Activated CD8-positive, alpha-beta memory T cell treated with anti-CD3 and anti-CD28 coated beads for 36 hours (primary cell): ENCODE measurements at regions not wholly inside any gene's neighbourhood (a gene's known extent, or its start where the extent isn't known, plus 50 kb on each side); places are given as distances from the start of the nearest gene placed in this dataset.

Source experiments
- CTCF ChIA-PET: fragments of 350-600 bp; sonication (Branson Sonifier 250); formaldehyde crosslinking; loops from one replicate; lab custom pipeline; 2021; ENCODE audit warnings: antibody characterized with exemption; lab: Charles Lee
- POLR2A ChIA-PET: fragments of 350-600 bp; sonication (Branson Sonifier 250); formaldehyde crosslinking; loops from one replicate; lab custom pipeline; 2021; ENCODE audit warnings: antibody characterized with exemption; lab: Charles Lee

- ChIA-PET POLR2A (interaction anchor here (0.6 to 1.0 kb wide), 3 partner anchors 15 to 66 kb away, joined by 3 read pairs; a partner anchor contains a TSS), CTCF (no interaction called here)
Measured at GRCh38 chr6:26300359-26300758, 64.6 kb upstream of the BTN3A2 start.

GRCh38 chr6:26300828-26301227 is 64.2 kb upstream of the BTN3A2 start:
- ChIA-PET CTCF (no interaction called here), POLR2A (interaction anchor here (0.6 to 1.0 kb wide), 3 partner anchors 15 to 67 kb away, joined by 3 read pairs; a partner anchor contains a TSS)

DNA sequence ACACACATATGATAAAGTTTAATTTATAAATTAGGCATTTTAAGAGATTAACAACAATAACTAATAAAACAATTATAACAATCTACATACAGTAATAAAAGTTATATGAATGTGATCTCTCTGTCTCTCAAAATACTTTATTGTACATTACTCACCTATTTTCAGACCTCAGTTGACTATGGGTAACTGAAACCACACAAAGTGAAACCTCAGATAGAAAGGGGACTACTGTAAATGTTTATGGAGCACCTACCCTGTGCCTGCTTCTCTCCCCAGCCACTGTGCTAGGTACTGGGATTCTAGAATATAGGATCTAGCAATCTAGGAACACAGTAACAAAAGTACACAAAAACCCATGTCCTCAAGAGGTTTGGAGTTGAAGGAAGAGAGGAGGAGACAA is 63.4 kb upstream of the BTN3A2 start:
- ChIA-PET POLR2A (no interaction called here), CTCF (no interaction called here)

DNA sequence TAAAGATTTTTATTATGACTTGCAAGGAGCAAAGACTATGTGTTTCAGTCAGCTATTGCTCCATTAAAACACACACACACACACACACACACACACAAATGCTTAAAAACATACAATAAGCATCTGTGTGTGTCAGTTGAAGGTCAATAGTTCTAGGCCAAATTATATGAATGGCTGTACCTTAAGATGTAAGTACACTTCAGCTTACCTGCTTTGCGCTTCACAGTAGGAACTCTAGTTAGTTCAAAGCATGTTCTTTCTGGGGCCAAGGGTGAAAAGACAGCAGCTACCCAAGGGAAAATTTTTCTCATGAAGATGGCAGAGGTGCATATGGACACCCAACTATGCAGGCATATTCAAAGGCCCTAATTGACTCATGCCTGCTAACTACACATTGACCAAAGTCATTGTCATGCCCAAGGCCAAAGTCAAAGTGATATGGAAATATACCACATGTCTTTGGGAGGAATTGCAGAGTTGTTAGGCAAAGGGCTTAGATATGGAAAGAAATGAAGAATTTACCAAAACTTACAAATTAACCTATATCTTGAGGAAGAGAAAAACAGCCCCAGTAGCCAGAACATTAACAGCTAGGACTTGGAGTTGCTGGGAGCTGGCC is 61.9 kb upstream of the BTN3A2 start:
- ChIA-PET POLR2A (interaction anchor here (1.2 kb wide), 1 partner anchor 18 kb away, joined by 5 read pairs; a partner anchor contains a TSS), CTCF (interaction anchor here (1.2 kb wide), 1 partner anchor 18 kb away, joined by 3 read pairs; a partner anchor contains a TSS)

DNA sequence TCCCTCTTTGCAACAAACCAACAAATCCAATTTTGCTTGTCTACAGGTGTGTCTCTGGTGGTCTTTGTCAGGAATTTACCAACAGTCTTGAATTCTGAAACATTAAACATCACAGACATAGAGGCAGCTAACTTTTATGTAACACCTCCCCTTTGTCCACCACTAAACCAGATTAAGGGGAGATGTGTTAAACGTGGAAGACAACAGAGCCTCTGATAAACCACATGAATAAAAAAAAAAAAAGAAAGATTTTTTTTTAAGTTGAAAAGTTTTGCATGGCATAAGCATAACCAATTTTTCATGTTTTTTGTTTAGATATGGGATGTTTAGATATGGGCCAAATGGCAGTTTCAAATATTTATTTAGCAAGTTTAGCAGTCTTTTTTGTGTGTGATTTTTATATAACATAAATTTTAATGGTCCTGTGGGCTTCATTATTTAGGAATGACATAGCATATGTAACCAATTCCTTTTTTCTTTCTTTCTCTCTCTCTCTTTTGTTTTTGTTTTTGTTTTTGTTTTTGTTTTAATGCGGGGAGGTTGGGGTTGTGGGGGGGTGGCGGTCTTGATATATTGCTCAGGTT is 60.7 kb upstream of the BTN3A2 start:
- ChIA-PET POLR2A (interaction anchor here (0.7 kb wide), 1 partner anchor 34 kb away, joined by 3 read pairs; no protein-coding TSS in a partner anchor), CTCF (no interaction called here)

GRCh38 chr6:26304797-26305640 is 60.0 kb upstream of the BTN3A2 start:
- CTCF ChIA-PET, result interaction anchor here (0.5 to 1.0 kb wide), 2 partner anchors 17 to 82 kb away, joined by 3 to 4 read pairs; no protein-coding TSS in a partner anchor
- POLR2A ChIA-PET, result no interaction called here

- CTCF ChIA-PET, result interaction anchor here (1.0 kb wide), 1 partner anchor 16 kb away, joined by 3 read pairs; no protein-coding TSS in a partner anchor
- POLR2A ChIA-PET, result no interaction called here
Measured at GRCh38 chr6:26305641-26305969, 59.4 kb upstream of the BTN3A2 start.

DNA sequence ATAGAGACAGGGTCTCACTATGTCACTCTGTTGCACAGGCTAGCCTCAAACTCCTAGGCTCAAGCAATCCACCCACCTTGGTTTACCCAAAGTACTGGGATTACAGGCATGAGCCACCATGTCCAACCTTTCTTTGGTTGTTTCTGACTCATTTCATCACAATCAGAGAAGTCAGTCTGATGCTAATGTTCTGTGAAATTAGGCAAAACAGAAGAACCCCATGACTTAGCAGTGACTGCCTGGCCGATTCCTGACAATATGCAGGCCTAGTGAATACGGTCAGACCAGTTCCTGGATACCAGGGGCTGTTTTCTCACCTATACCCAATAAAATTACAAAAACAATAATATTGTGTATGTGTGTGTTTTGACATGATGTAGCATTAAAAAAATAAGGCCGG is 58.8 kb upstream of the BTN3A2 start:
- POLR2A ChIA-PET, result no interaction called here
- CTCF ChIA-PET, result no interaction called here

DNA sequence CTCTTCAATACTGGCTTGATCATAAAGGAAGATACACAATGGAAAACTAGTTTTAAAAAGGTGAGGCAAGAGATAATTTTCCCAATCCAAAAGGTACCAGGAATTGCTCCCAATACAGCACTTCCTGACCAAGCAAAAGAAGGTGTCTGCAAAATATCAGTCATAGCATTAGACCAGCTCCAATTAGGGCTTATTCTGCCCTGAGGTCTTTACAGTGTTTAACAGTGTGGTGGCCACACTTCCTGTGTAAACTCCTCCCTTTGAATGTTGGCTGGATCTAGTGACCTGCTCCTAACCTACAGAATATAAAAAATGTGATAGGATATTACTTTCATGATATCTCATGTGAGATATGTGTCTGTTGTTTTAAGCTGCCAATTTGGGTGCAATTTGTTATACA is 57.1 kb upstream of the BTN3A2 start:
- POLR2A ChIA-PET, result interaction anchor here (1.0 kb wide), 1 partner anchor 110 kb away, joined by 5 read pairs; no protein-coding TSS in a partner anchor
- CTCF ChIA-PET, result no interaction called here

DNA sequence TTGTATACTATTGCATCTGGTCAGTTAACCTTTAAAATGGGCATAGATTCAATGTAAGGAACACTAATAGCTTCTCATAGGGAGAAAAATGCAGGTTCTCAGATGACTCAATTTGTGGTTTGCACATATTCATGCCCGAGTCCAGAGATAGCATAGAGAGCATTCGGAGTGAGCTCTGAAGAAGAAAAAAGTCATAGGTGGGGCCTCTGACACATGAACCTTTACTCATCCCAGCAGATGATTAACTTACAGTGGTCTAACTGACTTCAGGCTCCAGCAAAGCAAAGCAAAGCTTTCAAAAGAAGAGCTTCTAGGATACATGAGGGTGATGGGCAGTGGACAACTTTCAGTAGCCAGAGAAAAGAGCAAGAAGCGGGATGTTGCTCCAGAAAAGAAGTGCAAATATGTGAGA is 55.3 kb upstream of the BTN3A2 start:
- ChIA-PET CTCF (interaction anchor here (1.1 to 2.3 kb wide), 4 partner anchors 13 to 110 kb away, joined by 3 to 8 read pairs (median 6); a partner anchor contains a TSS), POLR2A (interaction anchor here (0.8 to 1.6 kb wide), 4 partner anchors 25 to 114 kb away, joined by 3 to 10 read pairs (median 3); a partner anchor contains a TSS)

- POLR2A ChIA-PET, result interaction anchor here (0.9 kb wide), 1 partner anchor 26 kb away, joined by 3 read pairs; a partner anchor contains a TSS
Measured at GRCh38 chr6:26311012-26311384, 54.0 kb upstream of the BTN3A2 start.

GRCh38 chr6:26311385-26312095 is 53.5 kb upstream of the BTN3A2 start:
- ChIA-PET POLR2A (interaction anchor here (0.9 kb wide), 1 partner anchor 26 kb away, joined by 3 read pairs; a partner anchor contains a TSS), CTCF (no interaction called here)

More at GRCh38 chr6:26311012-26311384, 54.0 kb upstream of the BTN3A2 start:
- CTCF ChIA-PET, result no interaction called here

- CTCF ChIA-PET, result no interaction called here
- POLR2A ChIA-PET, result no interaction called here
Measured at GRCh38 chr6:26312096-26312463, 52.9 kb upstream of the BTN3A2 start.

- ChIA-PET POLR2A (no interaction called here), CTCF (interaction anchor here (0.7 kb wide), 1 partner anchor 249 kb away, joined by 3 read pairs; no protein-coding TSS in a partner anchor)
Measured at GRCh38 chr6:26312501-26313397, 52.2 kb upstream of the BTN3A2 start.
